ENCODE measurements at regions not wholly inside any gene's neighbourhood (a gene's known extent, or its start where the extent isn't known, plus 50 kb on each side); places are given as distances from the start of the nearest gene placed in this dataset.

- no peak for DNase-seq
Measured at GRCh38 chr9:84393266-84393950, 52.9 kb upstream of the SLC28A3 start.

- DNase-seq: peak in 1 of 2 experiments; percentile 10
Measured at GRCh38 chr9:84394036-84394435, 53.5 kb upstream of the SLC28A3 start.

GRCh38 chr9:84397151-84397728 lies 56.7 kb upstream of the SLC28A3 start:
- DNase-seq: peak; percentile 71 to 77

- DNase-seq: no peak
Measured at GRCh38 chr9:84397822-84398221, 57.3 kb upstream of the SLC28A3 start.

GRCh38 chr9:84402517-84402916 lies 62.0 kb upstream of the SLC28A3 start:
- no peak for DNase-seq

GRCh38 chr9:84403288-84403687 lies 62.7 kb upstream of the SLC28A3 start:
- DNase-seq: no peak

GRCh38 chr9:84404095-84404686 lies 63.6 kb upstream of the SLC28A3 start:
- peak; percentile 15 to 23 for DNase-seq

- no peak for DNase-seq
Measured at GRCh38 chr9:84405667-84406066, 65.1 kb upstream of the SLC28A3 start.

GRCh38 chr9:84408416-84408815 lies 67.9 kb upstream of the SLC28A3 start:
- DNase-seq: no peak

GRCh38 chr9:84411683-84412267 lies 71.2 kb upstream of the SLC28A3 start:
- no peak for DNase-seq

- DNase-seq: no peak
Measured at GRCh38 chr9:84412654-84413053, 72.1 kb upstream of the SLC28A3 start.

- no peak for DNase-seq
Measured at GRCh38 chr9:84413301-84413700, 72.7 kb upstream of the SLC28A3 start.

GRCh38 chr9:84419031-84419602 lies 78.6 kb upstream of the SLC28A3 start:
- DNase-seq: peak; percentile 17 to 43

GRCh38 chr9:84424931-84425330 lies 84.4 kb upstream of the SLC28A3 start:
- no peak for DNase-seq

GRCh38 chr9:84432746-84433145 lies 92.2 kb upstream of the SLC28A3 start:
- no peak for DNase-seq

GRCh38 chr9:84435902-84436301 lies 95.3 kb upstream of the SLC28A3 start:
- no peak for DNase-seq

GRCh38 chr9:84436386-84437109 lies 96.0 kb upstream of the SLC28A3 start:
- DNase-seq: no peak

- no peak for DNase-seq
Measured at GRCh38 chr9:84438391-84438790, 97.8 kb upstream of the SLC28A3 start.

- DNase-seq: no peak
Measured at GRCh38 chr9:84439250-84439649, 98.7 kb upstream of the SLC28A3 start.

- no peak for DNase-seq
Measured at GRCh38 chr9:84442712-84443111, 102.2 kb upstream of the SLC28A3 start.

GRCh38 chr9:84445737-84446136 lies 105.2 kb upstream of the SLC28A3 start:
- DNase-seq: no peak

- no peak for DNase-seq
Measured at GRCh38 chr9:84447305-84447704, 106.7 kb upstream of the SLC28A3 start.

GRCh38 chr9:84450029-84450428 lies 109.5 kb upstream of the SLC28A3 start:
- no peak for DNase-seq

Measured in Kasumi-1 (cell line).